ENCODE measurements at regions not wholly inside any gene's neighbourhood (a gene's known extent, or its start where the extent isn't known, plus 50 kb on each side); places are given as distances from the start of the nearest gene placed in this dataset.

DNA sequence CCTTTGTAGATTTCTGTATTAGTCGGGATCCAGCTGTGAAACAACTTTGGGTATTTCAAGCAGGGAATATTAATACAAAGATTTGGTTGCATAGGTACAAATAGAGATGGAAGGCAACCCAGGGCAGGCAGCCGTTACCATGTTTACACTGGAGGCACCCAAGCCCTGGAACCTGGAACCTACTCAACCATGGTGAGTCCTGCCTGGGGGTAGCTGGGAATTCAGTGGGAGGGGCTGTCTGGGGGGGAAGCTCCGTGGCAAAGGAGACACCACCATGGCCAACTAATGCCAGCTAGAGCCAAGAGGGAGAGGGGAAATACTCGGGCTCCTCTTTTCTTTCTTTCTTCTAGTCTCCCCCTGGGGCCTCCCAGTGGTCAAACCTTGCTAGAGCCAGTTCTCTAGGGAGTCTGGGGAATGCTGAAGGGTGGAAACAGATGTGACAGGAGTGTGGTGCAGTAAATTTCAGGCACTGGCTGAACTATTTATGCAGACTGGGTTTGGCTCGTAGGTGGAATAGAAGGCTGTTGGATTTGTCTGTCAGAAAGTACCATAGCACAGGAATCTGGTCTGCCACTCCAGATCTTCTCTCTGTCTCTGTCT lies 91.9 kb upstream of the CACNA1E start:
- H3K9me3 ChIP-seq, result no peaks in the 10 kb centered on the region
- no peak for DNase-seq (ENCODE audit: low spot score in 2 of 2)
- no peak overlapping the region for H3K4me3 ChIP-seq
- TF ChIP-seq, protein P1, sequence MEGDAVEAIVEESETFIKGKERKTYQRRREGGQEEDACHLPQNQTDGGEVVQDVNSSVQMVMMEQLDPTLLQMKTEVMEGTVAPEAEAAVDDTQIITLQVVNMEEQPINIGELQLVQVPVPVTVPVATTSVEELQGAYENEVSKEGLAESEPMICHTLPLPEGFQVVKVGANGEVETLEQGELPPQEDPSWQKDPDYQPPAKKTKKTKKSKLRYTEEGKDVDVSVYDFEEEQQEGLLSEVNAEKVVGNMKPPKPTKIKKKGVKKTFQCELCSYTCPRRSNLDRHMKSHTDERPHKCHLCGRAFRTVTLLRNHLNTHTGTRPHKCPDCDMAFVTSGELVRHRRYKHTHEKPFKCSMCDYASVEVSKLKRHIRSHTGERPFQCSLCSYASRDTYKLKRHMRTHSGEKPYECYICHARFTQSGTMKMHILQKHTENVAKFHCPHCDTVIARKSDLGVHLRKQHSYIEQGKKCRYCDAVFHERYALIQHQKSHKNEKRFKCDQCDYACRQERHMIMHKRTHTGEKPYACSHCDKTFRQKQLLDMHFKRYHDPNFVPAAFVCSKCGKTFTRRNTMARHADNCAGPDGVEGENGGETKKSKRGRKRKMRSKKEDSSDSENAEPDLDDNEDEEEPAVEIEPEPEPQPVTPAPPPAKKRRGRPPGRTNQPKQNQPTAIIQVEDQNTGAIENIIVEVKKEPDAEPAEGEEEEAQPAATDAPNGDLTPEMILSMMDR (IDR thresholded peaks at IDR 0.05), result no peak
- TF ChIP-seq POLR2A (IDR thresholded peaks at IDR 0.05) (no peak), EP300 (IDR thresholded peaks at IDR 0.05) (no peak)
- no peaks in the 10 kb centered on the region for H3K4me1 ChIP-seq
- H3K27ac ChIP-seq, result no peak overlapping the region
- 31 to 32% methylated on average over 5 of the region's 5 CpGs for WGBS, 2 donors
- peaks cover 0 to 4% of the 10 kb centered on the region in 2 donors for H3K27me3 ChIP-seq
- H3K36me3 ChIP-seq, result no peaks in the 10 kb centered on the region

DNA sequence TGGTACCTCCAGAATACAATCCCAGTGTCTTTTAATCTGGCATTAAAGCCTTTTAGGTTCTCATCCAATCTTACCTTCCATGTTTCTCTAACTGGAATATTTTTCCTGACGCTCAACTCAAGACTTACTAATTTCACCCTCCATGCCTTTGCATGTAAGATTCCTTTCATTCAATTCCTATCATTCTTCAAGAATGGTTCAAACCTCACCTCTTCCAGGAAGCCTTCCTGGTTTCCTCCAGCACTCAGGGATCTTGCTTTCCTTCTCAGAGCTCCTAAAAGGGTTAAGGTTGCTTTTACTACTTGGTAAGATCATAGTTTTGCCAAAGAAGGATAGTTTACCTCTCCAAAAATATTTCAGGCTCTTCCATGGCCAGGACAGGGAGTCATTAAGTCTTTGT lies 91.2 kb upstream of the CACNA1E start:
- TF ChIP-seq POLR2A (IDR thresholded peaks at IDR 0.05), result no peak
- no peak for TF ChIP-seq EP300 (IDR thresholded peaks at IDR 0.05)
- TF ChIP-seq, protein P1 (IDR thresholded peaks at IDR 0.05), result no peak
- Histone ChIP-seq H3K4me3 (no peak overlapping the region), H3K4me1 (no peaks in the 10 kb centered on the region), H3K9me3 (no peaks in the 10 kb centered on the region), H3K27me3 (peaks cover 0 to 4% of the 10 kb centered on the region in 2 donors), H3K27ac (no peak overlapping the region), H3K36me3 (no peaks in the 10 kb centered on the region)
- DNase-seq (ENCODE audit: low spot score in 2 of 2), result no peak
- WGBS, 2 donors, result 92 to 100% methylated on average over 1 of the region's 1 CpG

DNA sequence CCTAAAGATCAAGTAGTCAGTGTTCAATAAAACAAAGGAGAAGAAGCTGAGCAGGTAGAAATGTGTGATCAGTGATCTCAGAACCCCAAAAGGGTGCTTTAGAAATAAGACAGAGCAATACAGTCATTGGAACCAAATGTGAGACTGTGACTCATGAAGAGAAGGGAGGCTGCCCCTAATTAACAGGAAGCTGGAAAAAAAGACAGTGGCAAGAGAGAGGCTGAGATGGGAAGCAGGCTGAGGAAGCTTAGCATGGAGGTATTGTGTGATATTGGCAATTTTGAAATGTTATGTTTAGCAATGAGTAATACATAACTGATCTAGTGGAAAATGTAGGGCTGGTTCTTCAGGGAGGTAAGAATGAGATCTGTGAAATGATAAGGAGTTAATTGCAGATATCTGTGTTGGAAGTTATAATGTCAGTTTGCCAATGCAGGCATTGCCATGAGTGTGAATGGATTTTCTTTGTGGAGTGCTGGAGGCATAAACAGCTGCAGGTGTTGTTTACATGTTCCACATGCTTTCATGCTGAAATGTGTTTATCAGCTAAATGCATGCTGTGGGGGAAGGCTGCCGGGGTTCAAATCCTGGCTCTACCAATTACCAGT lies 90.6 kb upstream of the CACNA1E start:
- no peaks in the 10 kb centered on the region for H3K36me3 ChIP-seq
- DNase-seq (ENCODE audit: low spot score in 2 of 2), result no peak
- TF ChIP-seq EP300 (IDR thresholded peaks at IDR 0.05), result no peak
- TF ChIP-seq, protein P1 (IDR thresholded peaks at IDR 0.05), result no peak
- TF ChIP-seq POLR2A (IDR thresholded peaks at IDR 0.05), result no peak
- no peaks in the 10 kb centered on the region for H3K9me3 ChIP-seq
- H3K4me1 ChIP-seq, result no peaks in the 10 kb centered on the region
- no peak overlapping the region for H3K27ac ChIP-seq
- WGBS, 2 donors, result 80 to 83% methylated on average over 1 of the region's 1 CpG
- H3K27me3 ChIP-seq, result peaks cover 0 to 4% of the 10 kb centered on the region in 2 donors
- no peak overlapping the region for H3K4me3 ChIP-seq

DNA sequence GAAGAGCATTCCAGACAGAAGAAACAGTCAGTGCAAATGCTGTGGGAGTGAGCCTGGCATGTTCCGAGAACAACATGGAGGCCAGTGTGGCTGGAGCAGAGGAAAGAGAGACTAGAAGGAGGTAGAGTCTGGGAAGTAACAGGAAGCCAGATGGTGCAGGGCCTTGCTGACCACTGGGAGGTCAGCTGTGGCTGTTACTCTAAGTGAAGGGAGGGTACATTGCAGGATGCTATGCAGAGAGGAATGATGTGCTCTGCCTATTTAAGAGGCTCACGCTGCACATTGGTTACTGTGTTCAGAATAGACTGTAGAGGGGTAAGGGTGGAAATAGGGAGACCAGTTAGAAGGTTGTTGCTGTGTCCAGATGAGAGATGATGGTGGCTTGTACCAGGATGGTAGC lies 88.6 kb upstream of the CACNA1E start:
- H3K9me3 ChIP-seq, result no peaks in the 10 kb centered on the region
- no peak overlapping the region for H3K4me3 ChIP-seq
- H3K27ac ChIP-seq, result no peak overlapping the region
- DNase-seq (ENCODE audit: low spot score in 2 of 2), result no peak
- H3K36me3 ChIP-seq, result no peaks in the 10 kb centered on the region
- WGBS, 2 donors, result 92 to 94% methylated on average over 2 of the region's 2 CpGs
- TF ChIP-seq, protein P1 (IDR thresholded peaks at IDR 0.05), result no peak
- TF ChIP-seq EP300 (IDR thresholded peaks at IDR 0.05) (no peak), POLR2A (IDR thresholded peaks at IDR 0.05) (no peak)
- H3K4me1 ChIP-seq, result no peaks in the 10 kb centered on the region
- H3K27me3 ChIP-seq, result peaks cover 0 to 4% of the 10 kb centered on the region in 2 donors

DNA sequence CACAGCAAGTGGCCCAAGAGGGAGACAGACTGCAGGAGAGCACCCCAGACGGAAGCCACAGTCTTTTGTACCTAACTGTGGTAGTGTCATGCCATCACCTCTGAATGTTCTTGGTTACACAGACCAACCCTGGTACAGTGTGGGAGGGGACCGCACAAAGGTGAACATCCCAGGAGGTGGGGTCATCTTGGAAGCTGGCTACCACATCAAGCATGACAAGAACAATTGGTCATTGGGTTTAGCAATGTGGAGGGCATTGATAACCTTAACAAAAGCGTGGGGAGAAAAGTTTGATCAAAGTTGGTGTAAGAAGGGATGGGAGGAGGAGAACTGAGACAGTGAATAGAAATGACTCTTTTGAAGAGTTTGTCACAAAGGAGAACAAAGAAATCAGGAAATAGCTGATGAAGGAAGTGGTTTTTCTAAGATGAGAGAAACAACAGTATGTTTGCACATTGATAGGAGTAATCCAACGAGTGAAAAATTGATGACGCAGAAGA lies 87.1 kb upstream of the CACNA1E start:
- Histone ChIP-seq H3K4me3 (no peak overlapping the region), H3K9me3 (no peaks in the 10 kb centered on the region), H3K36me3 (no peaks in the 10 kb centered on the region), H3K4me1 (no peaks in the 10 kb centered on the region), H3K27ac (no peak overlapping the region), H3K27me3 (no peaks in the 10 kb centered on the region)
- TF ChIP-seq POLR2A (IDR thresholded peaks at IDR 0.05), result no peak
- WGBS, 2 donors, result 78 to 84% methylated on average over 5 of the region's 5 CpGs
- DNase-seq (ENCODE audit: low spot score in 2 of 2), result no peak

All from tibial nerve (tissue), 4 donors.